Right cardiac atrium (tissue), 5 donors: ENCODE measurements at regions not wholly inside any gene's neighbourhood (a gene's known extent, or its start where the extent isn't known, plus 50 kb on each side); places are given as distances from the start of the nearest gene placed in this dataset.

Source experiments
- ATAC-seq, 2 donors: fragments of 200-7000 bp; cut with Tn5 transposase; one replicate each; pipeline versions ENCODE4 v1.8.0 to v1.9.1; 2020; ENCODE audit warnings: moderate library complexity in 2 of 2, mild to moderate bottlenecking in 1 of 2
- DNase-seq, 3 donors: peaks; one replicate each; pipeline ENCODE4 v3.0.0-alpha.2; 2020
- H3K27ac ChIP-seq: one replicate; pipeline ENCODE4 v1.5.1; 2013; ENCODE audit warnings: mild to moderate bottlenecking, low read length, control low read depth, moderate library complexity
- H3K27me3 ChIP-seq: one replicate; pipeline ENCODE4 v1.6.1; 2013; ENCODE audit not compliant: control insufficient read depth, insufficient read depth
- H3K4me1 ChIP-seq: one replicate; pipeline ENCODE4 v1.6.1; 2013; ENCODE audit warnings: low read length; ENCODE audit not compliant: control insufficient read depth, insufficient read depth
- H3K4me3 ChIP-seq: one replicate; pipeline ENCODE4 v1.5.1; 2013; ENCODE audit warnings: low read length, control low read depth
- H3K9me3 ChIP-seq: one replicate; pipeline ENCODE4 v1.6.1; 2013; ENCODE audit warnings: low read length; ENCODE audit not compliant: control insufficient read depth
- WGBS: extraction: QIAGEN DNeasy Blood & Tissue Kit; methylation state at CpG from one replicate; pipeline ENCODE4 v1.1.7; 2013; 5-methylcytosine and 5-hydroxymethylcytosine counted together
- intact Hi-C, 4 donors: fragments of 100-400 bp; cut with DNase I; formaldehyde crosslinking; loops; one replicate each; pipeline versions ENCODE4 v1.11.0 to v1.14.0; 2022 to 2023
- donor health status: healthy with polysubstance abuse.
- donor health status: DM: no; HTN: yes; CAD: no.
- donor health status: DM: no; HTN: no; CAD: no.
- donor health status: DM: no; HTN: yes; CAD: no; lungs with severe emphysema.
- donor health status: DM: yes; HTN: yes; CAD: no.

DNA sequence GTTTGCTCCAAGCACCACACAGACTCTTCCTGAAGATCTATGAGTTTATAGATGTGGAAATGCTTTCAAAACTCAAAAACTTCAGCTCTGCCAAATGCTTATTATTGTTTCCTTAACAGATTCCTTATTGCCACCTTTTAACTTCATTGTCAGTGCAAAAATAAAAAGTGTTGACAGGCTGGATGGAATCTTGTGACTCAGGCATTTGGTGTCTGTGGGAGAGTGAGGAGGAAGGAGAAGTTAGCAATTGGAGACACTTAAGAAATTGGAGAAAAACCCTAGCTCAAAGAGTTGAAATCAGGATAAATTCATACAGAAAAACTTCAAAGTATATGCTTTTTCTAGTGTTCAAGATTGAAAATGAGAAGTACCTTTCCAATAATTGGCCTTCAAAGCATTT is 140.6 kb upstream of the PUM3 start:
- ATAC-seq (no peak), DNase-seq (no peak)
- no peak overlapping the region for H3K4me3 ChIP-seq
- no peak overlapping the region for H3K27ac ChIP-seq
- no peaks in the 10 kb centered on the region for H3K4me1 ChIP-seq
- intact Hi-C loops: no loop called here
- no peaks in the 10 kb centered on the region for H3K9me3 ChIP-seq
- no peaks in the 10 kb centered on the region for H3K27me3 ChIP-seq

- intact Hi-C loops: loop anchor here in 1 of 4 donors (10.0 kb wide), 1 partner anchor 65 kb away; no protein-coding TSS in a partner anchor
- no peak overlapping the region for H3K4me3 ChIP-seq
- no peaks in the 10 kb centered on the region for H3K9me3 ChIP-seq
- DNase-seq (no peak), ATAC-seq (no peak)
- 76% methylated on average over 8 of the region's 8 CpGs for WGBS
- H3K27me3 ChIP-seq: no peaks in the 10 kb centered on the region
- H3K27ac ChIP-seq: no peak overlapping the region
- H3K4me1 ChIP-seq: no peaks in the 10 kb centered on the region
Measured at GRCh38 chr9:2979957-2980610, 136.2 kb upstream of the PUM3 start.

GRCh38 chr9:2972475-2972874 is 128.6 kb upstream of the PUM3 start:
- intact Hi-C loops: loop anchor here in 1 of 4 donors (10.0 kb wide), 1 partner anchor 58 kb away; no protein-coding TSS in a partner anchor
- 61% methylated on average over 2 of the region's 2 CpGs for WGBS
- DNase-seq (no peak), ATAC-seq (no peak)
- no peaks in the 10 kb centered on the region for H3K9me3 ChIP-seq
- no peaks in the 10 kb centered on the region for H3K4me1 ChIP-seq
- no peaks in the 10 kb centered on the region for H3K27me3 ChIP-seq
- H3K4me3 ChIP-seq: no peak overlapping the region
- H3K27ac ChIP-seq: no peak overlapping the region

DNA sequence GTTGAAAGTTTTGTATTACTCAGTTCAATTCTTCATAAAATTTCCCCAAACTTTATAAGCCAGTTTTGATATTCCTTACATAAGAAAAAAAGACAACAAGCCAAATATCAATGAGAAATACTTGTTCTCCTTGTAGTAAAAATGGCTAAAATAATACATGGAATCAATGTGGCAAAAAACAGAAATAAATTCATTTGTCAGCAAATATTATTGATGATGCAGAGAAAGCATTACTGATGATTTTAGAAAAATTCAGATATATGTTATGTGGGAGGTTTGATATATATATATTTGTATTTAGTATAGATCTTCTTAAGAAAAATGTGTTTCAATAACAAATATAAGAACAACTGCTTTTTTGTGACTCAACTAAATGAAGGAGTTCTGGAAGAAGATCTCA is 127.0 kb upstream of the PUM3 start:
- Histone ChIP-seq H3K4me1 (no peaks in the 10 kb centered on the region), H3K4me3 (no peak overlapping the region), H3K27me3 (no peaks in the 10 kb centered on the region), H3K9me3 (no peaks in the 10 kb centered on the region), H3K27ac (no peak overlapping the region)
- no peak for DNase-seq
- no peak for ATAC-seq
- intact Hi-C loops: loop anchor here in 1 of 4 donors (10.0 kb wide), 1 partner anchor 56 kb away; no protein-coding TSS in a partner anchor

- H3K4me3 ChIP-seq: no peak overlapping the region
- H3K27ac ChIP-seq: no peak overlapping the region
- ATAC-seq (no peak), DNase-seq (no peak)
- intact Hi-C loops: no loop called here
- no peaks in the 10 kb centered on the region for H3K9me3 ChIP-seq
- H3K4me1 ChIP-seq: no peaks in the 10 kb centered on the region
- no peaks in the 10 kb centered on the region for H3K27me3 ChIP-seq
Measured at GRCh38 chr9:2967766-2968165, 123.9 kb upstream of the PUM3 start.

- ATAC-seq (no peak), DNase-seq (no peak)
- Histone ChIP-seq H3K27ac (no peak overlapping the region), H3K9me3 (no peaks in the 10 kb centered on the region), H3K4me3 (no peak overlapping the region), H3K4me1 (no peaks in the 10 kb centered on the region), H3K27me3 (no peaks in the 10 kb centered on the region)
- WGBS: 67% methylated on average over 10 of the region's 10 CpGs
- intact Hi-C loops: no loop called here
Measured at GRCh38 chr9:2966565-2967300, 122.8 kb upstream of the PUM3 start.

DNA sequence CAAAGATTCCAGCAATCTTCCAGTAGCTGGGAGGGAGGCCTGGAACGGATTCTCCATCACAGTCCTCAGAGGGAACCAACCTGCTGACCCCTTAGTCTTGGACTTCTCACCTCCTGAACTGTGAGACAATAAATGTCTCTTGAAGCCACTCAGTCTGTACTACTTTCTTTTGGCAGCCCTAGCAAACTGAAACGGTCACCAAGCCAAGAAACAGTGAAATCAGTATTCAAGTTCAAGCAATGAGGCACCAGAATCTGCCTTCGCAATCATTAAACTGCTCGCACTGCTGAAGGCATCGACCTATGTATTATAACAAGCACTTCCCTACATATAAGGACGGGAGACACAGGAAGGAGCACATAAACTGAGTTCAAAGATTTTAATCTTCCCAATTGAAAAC is 120.6 kb upstream of the PUM3 start:
- no peak for ATAC-seq
- no peak overlapping the region for H3K27ac ChIP-seq
- intact Hi-C loops: no loop called here
- no peaks in the 10 kb centered on the region for H3K9me3 ChIP-seq
- 59% methylated on average over 6 of the region's 6 CpGs for WGBS
- no peak for DNase-seq
- H3K27me3 ChIP-seq: no peaks in the 10 kb centered on the region
- no peak overlapping the region for H3K4me3 ChIP-seq
- no peaks in the 10 kb centered on the region for H3K4me1 ChIP-seq

DNA sequence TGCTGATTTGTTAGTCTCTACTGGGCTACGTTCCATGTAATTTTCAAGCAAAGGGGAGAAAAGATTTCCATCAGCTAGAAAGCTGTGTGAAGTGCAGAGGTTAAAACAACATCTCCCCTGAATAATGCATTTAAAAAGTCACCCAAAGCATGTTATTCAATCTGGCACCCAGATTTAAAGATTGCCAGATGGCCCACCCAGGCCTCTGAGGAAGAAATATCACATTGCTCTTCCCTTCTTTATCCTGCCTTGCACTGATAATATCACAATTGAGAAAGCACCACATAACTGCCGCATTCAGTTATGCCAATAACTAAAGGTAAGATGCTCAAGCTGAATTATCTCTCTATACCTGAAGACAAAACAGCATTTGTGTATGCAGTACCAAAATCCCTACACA is 119.4 kb upstream of the PUM3 start:
- WGBS: 92% methylated on average over 2 of the region's 2 CpGs
- DNase-seq (no peak), ATAC-seq (no peak)
- Histone ChIP-seq H3K4me3 (no peak overlapping the region), H3K27ac (no peak overlapping the region), H3K9me3 (no peaks in the 10 kb centered on the region), H3K4me1 (no peaks in the 10 kb centered on the region), H3K27me3 (no peaks in the 10 kb centered on the region)
- intact Hi-C loops: no loop called here

DNA sequence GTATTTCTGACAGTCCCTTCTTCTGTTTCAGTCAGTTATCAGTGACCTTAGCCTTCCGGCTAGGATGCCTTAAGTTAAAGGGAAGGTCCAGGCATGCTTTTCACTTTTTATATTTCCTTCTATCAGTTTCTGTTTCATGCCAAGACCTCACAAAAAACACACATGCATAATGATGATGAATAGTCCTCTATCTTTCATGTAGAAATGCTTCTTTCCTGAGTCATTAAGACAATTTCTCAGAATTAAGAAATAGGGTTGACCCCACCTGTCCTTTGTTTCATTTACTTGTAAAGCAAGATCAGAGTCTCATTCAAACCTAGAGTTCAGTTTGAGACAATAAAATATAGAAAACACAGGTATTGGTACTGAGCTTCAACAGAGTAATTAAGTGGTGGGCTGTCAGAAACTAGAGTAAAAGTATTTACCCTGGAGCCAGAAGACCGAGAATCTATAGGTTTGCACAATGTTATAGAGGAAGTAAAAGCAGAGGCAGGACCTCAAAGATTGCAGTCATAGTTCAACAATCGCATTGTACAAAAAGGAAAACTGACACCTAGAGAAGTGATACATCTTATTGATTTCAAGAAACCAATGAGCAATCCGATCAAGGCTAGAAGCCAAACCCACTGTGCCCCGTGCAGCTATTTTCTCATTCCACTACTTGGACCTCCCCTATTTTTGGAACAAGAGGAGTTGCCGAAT is 118.7 kb upstream of the PUM3 start:
- 79% methylated on average over 6 of the region's 6 CpGs for WGBS
- no peak for DNase-seq
- no peaks in the 10 kb centered on the region for H3K27me3 ChIP-seq
- no peak overlapping the region for H3K4me3 ChIP-seq
- H3K4me1 ChIP-seq: no peaks in the 10 kb centered on the region
- H3K9me3 ChIP-seq: no peaks in the 10 kb centered on the region
- intact Hi-C loops: no loop called here
- no peak overlapping the region for H3K27ac ChIP-seq
- no peak for ATAC-seq

DNA sequence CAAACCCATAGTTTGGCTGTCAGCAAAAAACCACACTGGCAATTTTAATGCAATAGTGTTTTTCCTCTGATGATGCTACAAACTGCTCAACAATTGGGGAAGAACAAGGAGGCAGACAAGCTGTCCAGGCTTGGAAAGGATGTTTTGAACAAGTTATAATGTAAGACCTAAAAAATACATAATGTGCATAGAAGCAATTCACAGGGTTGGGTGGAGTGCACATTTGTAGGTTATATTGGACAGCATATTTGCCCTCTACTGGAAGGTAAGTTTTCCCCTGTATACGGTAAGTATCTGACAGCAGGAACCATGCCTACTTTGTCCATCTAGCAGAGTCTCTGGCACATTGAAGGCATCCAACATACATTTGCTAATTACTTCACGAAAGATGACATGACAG is 114.3 kb upstream of the PUM3 start:
- Histone ChIP-seq H3K27me3 (no peaks in the 10 kb centered on the region), H3K4me3 (no peak overlapping the region), H3K27ac (no peak overlapping the region), H3K4me1 (no peaks in the 10 kb centered on the region), H3K9me3 (no peaks in the 10 kb centered on the region)
- no peak for DNase-seq
- no peak for ATAC-seq
- WGBS: 78% methylated on average over 2 of the region's 2 CpGs
- intact Hi-C loops: no loop called here

- WGBS: 62% methylated on average over 6 of the region's 6 CpGs
Measured at GRCh38 chr9:2957656-2958200, 113.8 kb upstream of the PUM3 start.

More at GRCh38 chr9:2957656-2958200, 113.8 kb upstream of the PUM3 start:
- DNase-seq (no peak), ATAC-seq (no peak)
- Histone ChIP-seq H3K27ac (no peak overlapping the region), H3K4me3 (no peak overlapping the region), H3K9me3 (no peaks in the 10 kb centered on the region), H3K4me1 (no peaks in the 10 kb centered on the region), H3K27me3 (no peaks in the 10 kb centered on the region)
- intact Hi-C loops: no loop called here
